SK-N-SH (cell line): ENCODE measurements at regions not wholly inside any gene's neighbourhood (a gene's known extent, or its start where the extent isn't known, plus 50 kb on each side); places are given as distances from the start of the nearest gene placed in this dataset.

ENCODE experiments used
- CHD2 ChIP-seq: fragments of 150-350 bp; IDR thresholded peaks from 2 replicates; pipeline ENCODE4 v1.6.1; 2018; ENCODE audit warnings: low read length; ENCODE audit not compliant: partially characterized antibody
- EP300 ChIP-seq, 2 experiments: IDR thresholded peaks; 2 replicates each; pipeline versions ENCODE4 v1.4.0 to v1.6.1; 2012; ENCODE audit warnings: borderline replicate concordance in 1 of 2, low read depth in 1 of 2, low read length in 1 of 2
- GABPA ChIP-seq: IDR thresholded peaks from 2 replicates; pipeline ENCODE4 v1.4.0; 2012; ENCODE audit warnings: low read depth, mild to moderate bottlenecking
- GATA2 ChIP-seq: sonication (generic); formaldehyde crosslinking; IDR thresholded peaks from 2 replicates; pipeline ENCODE4 v1.5.0; 2020; ENCODE audit warnings: mild to moderate bottlenecking, missing genetic modification reagents
- JUND ChIP-seq: IDR thresholded peaks from 2 replicates; pipeline ENCODE4 v1.4.0; 2012
- NFIC ChIP-seq: IDR thresholded peaks from 2 replicates; pipeline ENCODE4 v1.4.0; 2012; ENCODE audit warnings: borderline replicate concordance
- POLR2AphosphoS5 ChIP-seq: IDR thresholded peaks from 2 replicates; pipeline ENCODE4 v1.6.1; 2012; ENCODE audit warnings: low read depth, low read length
- RAD21 ChIP-seq: IDR thresholded peaks from 2 replicates; pipeline ENCODE4 v1.6.1; 2012; ENCODE audit warnings: mild to moderate bottlenecking, low read length
- RCOR1 ChIP-seq: fragments of 150-350 bp; IDR thresholded peaks from 2 replicates; pipeline ENCODE4 v1.6.1; 2017; ENCODE audit warnings: antibody characterized with exemption, low read length
- RFX5 ChIP-seq: IDR thresholded peaks from 2 replicates; pipeline ENCODE4 v1.6.1; 2012; ENCODE audit warnings: mild to moderate bottlenecking, improper control_type of control experiment, low read length
- TEAD4 ChIP-seq: IDR thresholded peaks from 2 replicates; pipeline ENCODE4 v1.4.0; 2012; ENCODE audit warnings: mild to moderate bottlenecking, borderline replicate concordance; ENCODE audit not compliant: insufficient read depth
- TF ChIP-seq, protein P1 (sequence below): fragments of 200-600 bp; sonication (generic); IDR thresholded peaks from 2 replicates; pipeline ENCODE4 v1.6.1; 2017; ENCODE audit warnings: antibody characterized with exemption, mild to moderate bottlenecking, moderate library complexity
- TF ChIP-seq, protein P2 (sequence below): IDR thresholded peaks from 2 replicates; pipeline ENCODE4 v1.6.1; 2012; ENCODE audit warnings: mild to moderate bottlenecking, low read depth, low read length, moderate library complexity
- TF ChIP-seq, protein P3 (sequence below): fragments of 150-350 bp; IDR thresholded peaks from 2 replicates; pipeline ENCODE4 v1.6.1; 2017; ENCODE audit warnings: antibody characterized with exemption, low read length, low read depth, borderline replicate concordance

DNA sequence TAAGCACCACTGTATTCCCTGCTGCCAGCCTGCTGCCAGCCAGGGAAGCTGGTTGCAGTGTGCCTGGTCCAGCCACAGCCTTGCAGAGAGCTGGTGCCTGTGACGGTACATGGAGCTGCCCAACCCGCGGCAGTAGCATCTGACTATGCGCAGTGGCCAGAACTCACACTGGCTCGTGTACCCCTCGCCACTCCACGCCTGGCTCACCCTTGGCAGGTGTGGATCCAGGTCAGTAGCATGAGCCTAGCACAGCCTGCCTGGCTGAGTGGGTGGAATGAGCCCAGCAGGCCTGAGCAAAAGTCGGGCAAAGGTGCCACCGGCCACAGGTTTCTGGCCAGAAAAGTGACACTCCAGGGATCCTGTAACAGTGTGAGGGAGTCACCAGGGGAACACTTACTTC lies 361.7 kb upstream of the MAP3K7 start:
- TF ChIP-seq, protein P1, sequence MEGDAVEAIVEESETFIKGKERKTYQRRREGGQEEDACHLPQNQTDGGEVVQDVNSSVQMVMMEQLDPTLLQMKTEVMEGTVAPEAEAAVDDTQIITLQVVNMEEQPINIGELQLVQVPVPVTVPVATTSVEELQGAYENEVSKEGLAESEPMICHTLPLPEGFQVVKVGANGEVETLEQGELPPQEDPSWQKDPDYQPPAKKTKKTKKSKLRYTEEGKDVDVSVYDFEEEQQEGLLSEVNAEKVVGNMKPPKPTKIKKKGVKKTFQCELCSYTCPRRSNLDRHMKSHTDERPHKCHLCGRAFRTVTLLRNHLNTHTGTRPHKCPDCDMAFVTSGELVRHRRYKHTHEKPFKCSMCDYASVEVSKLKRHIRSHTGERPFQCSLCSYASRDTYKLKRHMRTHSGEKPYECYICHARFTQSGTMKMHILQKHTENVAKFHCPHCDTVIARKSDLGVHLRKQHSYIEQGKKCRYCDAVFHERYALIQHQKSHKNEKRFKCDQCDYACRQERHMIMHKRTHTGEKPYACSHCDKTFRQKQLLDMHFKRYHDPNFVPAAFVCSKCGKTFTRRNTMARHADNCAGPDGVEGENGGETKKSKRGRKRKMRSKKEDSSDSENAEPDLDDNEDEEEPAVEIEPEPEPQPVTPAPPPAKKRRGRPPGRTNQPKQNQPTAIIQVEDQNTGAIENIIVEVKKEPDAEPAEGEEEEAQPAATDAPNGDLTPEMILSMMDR, result no peak
- TF ChIP-seq GATA2 (CRISPR knock-in tag) (no peak), RCOR1 (no peak), NFIC (no peak), RAD21 (no peak), TEAD4 (no peak), GABPA (no peak), RFX5 (no peak), POLR2AphosphoS5 (no peak), JUND (no peak), CHD2 (no peak), EP300 (IDR thresholded peaks at IDR 0.05; ENCODE audit: borderline replicate concordance in 1 of 2, low read depth in 1 of 2, low read length in 1 of 2) (no peak)
- TF ChIP-seq, protein P2, sequence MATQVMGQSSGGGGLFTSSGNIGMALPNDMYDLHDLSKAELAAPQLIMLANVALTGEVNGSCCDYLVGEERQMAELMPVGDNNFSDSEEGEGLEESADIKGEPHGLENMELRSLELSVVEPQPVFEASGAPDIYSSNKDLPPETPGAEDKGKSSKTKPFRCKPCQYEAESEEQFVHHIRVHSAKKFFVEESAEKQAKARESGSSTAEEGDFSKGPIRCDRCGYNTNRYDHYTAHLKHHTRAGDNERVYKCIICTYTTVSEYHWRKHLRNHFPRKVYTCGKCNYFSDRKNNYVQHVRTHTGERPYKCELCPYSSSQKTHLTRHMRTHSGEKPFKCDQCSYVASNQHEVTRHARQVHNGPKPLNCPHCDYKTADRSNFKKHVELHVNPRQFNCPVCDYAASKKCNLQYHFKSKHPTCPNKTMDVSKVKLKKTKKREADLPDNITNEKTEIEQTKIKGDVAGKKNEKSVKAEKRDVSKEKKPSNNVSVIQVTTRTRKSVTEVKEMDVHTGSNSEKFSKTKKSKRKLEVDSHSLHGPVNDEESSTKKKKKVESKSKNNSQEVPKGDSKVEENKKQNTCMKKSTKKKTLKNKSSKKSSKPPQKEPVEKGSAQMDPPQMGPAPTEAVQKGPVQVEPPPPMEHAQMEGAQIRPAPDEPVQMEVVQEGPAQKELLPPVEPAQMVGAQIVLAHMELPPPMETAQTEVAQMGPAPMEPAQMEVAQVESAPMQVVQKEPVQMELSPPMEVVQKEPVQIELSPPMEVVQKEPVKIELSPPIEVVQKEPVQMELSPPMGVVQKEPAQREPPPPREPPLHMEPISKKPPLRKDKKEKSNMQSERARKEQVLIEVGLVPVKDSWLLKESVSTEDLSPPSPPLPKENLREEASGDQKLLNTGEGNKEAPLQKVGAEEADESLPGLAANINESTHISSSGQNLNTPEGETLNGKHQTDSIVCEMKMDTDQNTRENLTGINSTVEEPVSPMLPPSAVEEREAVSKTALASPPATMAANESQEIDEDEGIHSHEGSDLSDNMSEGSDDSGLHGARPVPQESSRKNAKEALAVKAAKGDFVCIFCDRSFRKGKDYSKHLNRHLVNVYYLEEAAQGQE, result no peak
- TF ChIP-seq, protein P3, sequence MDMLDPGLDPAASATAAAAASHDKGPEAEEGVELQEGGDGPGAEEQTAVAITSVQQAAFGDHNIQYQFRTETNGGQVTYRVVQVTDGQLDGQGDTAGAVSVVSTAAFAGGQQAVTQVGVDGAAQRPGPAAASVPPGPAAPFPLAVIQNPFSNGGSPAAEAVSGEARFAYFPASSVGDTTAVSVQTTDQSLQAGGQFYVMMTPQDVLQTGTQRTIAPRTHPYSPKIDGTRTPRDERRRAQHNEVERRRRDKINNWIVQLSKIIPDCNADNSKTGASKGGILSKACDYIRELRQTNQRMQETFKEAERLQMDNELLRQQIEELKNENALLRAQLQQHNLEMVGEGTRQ, result no peak
